Ectodermal cell (in vitro differentiated cells): ENCODE measurements at regions not wholly inside any gene's neighbourhood (a gene's known extent, or its start where the extent isn't known, plus 50 kb on each side); places are given as distances from the start of the nearest gene placed in this dataset.
A peak's percentile ranks its signal among the peaks of the same experiment; 100 is the strongest.

Experiments
- H3K27ac ChIP-seq: 2 replicates; pipeline ENCODE4 v1.7.0; 2013; ENCODE audit warnings: mild to moderate bottlenecking, low read depth, low read length; ENCODE audit not compliant: insufficient read depth, poor library complexity, severe bottlenecking
- H3K27me3 ChIP-seq: 2 replicates; pipeline ENCODE4 v1.7.0; 2013; ENCODE audit warnings: mild to moderate bottlenecking, low read length; ENCODE audit not compliant: insufficient read depth, control insufficient read depth, poor library complexity, severe bottlenecking
- H3K36me3 ChIP-seq: one replicate; pipeline ENCODE4 v1.7.0; 2013; ENCODE audit warnings: low read length; ENCODE audit not compliant: control insufficient read depth, insufficient read depth
- H3K4me1 ChIP-seq: one replicate; pipeline ENCODE4 v1.7.0; 2013; ENCODE audit warnings: low read length; ENCODE audit not compliant: control insufficient read depth, insufficient read depth
- H3K4me3 ChIP-seq: 2 replicates; pipeline ENCODE4 v1.7.0; 2013; ENCODE audit warnings: low read depth, low read length, control low read depth; ENCODE audit not compliant: insufficient read depth
- H3K9me3 ChIP-seq: 2 replicates; pipeline ENCODE4 v1.7.0; 2013; ENCODE audit warnings: mild to moderate bottlenecking, low read length, moderate library complexity; ENCODE audit not compliant: control insufficient read depth
- WGBS, 2 experiments: methylation state at CpG; one replicate each; pipeline ENCODE4 v1.1.7; 2013; ENCODE audit warnings: missing lambda C conversion rate in 2 of 2; 5-methylcytosine and 5-hydroxymethylcytosine counted together

DNA sequence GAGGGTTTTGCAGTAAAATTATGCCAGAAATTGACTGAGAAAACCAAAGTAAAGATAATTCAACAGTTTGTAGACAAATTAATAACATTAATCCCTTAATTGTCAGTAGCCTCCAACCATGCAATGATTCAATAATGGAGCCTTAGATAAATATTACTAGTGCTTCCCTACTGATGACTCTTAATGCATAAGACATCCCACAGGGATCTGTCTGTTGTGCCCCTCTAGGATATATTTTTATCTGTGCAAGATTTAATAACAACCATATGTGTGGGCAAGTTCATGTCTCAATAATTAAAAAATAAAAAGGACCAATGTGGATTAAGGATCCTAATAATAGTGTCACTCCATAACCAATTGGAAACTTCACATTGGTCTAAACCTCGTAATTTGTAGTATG, 230.3 kb upstream of the TCF4 start:
- no peaks in the 10 kb centered on the region for H3K36me3 ChIP-seq
- no peak overlapping the region for H3K4me3 ChIP-seq
- H3K27ac ChIP-seq, result no peak overlapping the region
- no peaks in the 10 kb centered on the region for H3K4me1 ChIP-seq
- no peaks in the 10 kb centered on the region for H3K27me3 ChIP-seq
- no peaks in the 10 kb centered on the region for H3K9me3 ChIP-seq
- 85 to 100% methylated on average over 1 of the region's 1 CpG for WGBS, 2 experiments

DNA sequence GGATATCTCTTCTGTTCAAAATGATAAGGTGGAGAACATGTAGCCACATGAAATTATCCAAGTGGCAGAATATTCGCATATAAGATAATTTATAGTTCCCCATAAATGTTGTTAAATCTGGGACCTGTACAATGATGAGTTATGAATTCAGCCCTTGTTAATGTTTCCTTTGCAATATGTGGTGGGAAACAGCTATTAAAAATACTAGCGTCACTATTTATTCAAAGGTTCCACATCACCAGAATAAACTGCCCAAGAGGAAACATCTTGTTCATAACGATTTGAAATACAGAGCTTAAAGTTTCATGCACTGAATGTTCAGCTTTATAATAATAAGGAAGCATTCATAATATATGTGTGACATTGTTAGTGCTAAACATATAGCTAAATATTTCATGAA, 223.9 kb upstream of the TCF4 start:
- H3K4me1 ChIP-seq, result no peaks in the 10 kb centered on the region
- H3K36me3 ChIP-seq, result no peaks in the 10 kb centered on the region
- WGBS, 2 experiments, result 93 to 100% methylated on average over 1 to 3 of the region's 3 CpGs
- no peak overlapping the region for H3K4me3 ChIP-seq
- H3K9me3 ChIP-seq, result no peaks in the 10 kb centered on the region
- no peaks in the 10 kb centered on the region for H3K27me3 ChIP-seq
- H3K27ac ChIP-seq, result no peak overlapping the region

DNA sequence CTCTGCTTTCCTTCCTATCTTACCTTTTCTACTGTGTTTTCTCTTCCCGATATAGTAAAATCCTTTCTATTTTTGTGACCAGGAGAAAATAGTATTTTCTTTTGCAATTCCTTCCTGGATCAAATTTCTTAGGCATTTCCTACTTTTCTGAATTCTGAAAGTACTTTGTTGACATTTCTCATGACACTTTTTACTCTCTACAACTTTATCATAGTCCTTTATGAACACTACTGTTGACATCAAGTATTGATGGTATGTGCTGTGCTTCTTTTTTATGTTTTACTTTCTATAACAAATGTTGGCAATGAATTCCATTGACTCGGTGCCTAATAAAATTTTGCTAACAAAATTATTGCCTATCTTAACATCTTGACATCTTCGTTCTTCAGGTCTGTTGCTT, 217.7 kb upstream of the TCF4 start:
- H3K27me3 ChIP-seq, result no peaks in the 10 kb centered on the region
- no peak overlapping the region for H3K4me3 ChIP-seq
- H3K36me3 ChIP-seq, result no peaks in the 10 kb centered on the region
- no peaks in the 10 kb centered on the region for H3K9me3 ChIP-seq
- H3K4me1 ChIP-seq, result no peaks in the 10 kb centered on the region
- no peak overlapping the region for H3K27ac ChIP-seq
- WGBS, 2 experiments, result 92 to 95% methylated on average over 3 of the region's 3 CpGs

DNA sequence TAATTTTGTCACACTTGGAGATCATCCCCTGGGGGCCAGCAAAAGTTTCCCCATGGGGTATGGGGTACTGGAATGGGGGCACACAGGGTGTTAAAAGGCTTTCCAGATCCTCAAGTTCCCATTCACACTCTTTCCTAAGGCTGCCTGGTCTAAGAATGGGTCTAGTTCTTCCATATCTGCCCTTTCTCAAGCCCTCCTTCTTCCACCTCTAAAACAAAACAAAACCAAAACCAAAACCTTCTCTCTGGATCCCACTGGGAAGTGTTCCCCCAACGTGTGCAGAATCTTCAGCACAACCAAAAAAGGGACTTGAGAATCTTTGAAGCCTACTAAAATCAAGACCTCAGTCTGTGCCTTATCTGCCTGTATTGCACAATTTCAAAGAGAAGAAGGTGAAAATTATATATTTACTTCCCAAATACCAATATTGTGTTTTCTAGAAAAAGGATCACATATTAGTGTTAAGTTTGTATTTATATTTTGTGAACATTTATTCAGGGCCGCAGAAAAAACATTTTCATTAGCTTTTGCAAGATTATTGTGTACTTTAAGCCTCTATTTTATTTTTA, 207.2 kb upstream of the TCF4 start:
- H3K4me1 ChIP-seq, result no peaks in the 10 kb centered on the region
- 50 to 62% methylated on average over 1 of the region's 2 CpGs for WGBS, 2 experiments
- H3K9me3 ChIP-seq, result no peaks in the 10 kb centered on the region
- no peak overlapping the region for H3K4me3 ChIP-seq
- no peaks in the 10 kb centered on the region for H3K36me3 ChIP-seq
- no peak overlapping the region for H3K27ac ChIP-seq
- H3K27me3 ChIP-seq, result no peaks in the 10 kb centered on the region

DNA sequence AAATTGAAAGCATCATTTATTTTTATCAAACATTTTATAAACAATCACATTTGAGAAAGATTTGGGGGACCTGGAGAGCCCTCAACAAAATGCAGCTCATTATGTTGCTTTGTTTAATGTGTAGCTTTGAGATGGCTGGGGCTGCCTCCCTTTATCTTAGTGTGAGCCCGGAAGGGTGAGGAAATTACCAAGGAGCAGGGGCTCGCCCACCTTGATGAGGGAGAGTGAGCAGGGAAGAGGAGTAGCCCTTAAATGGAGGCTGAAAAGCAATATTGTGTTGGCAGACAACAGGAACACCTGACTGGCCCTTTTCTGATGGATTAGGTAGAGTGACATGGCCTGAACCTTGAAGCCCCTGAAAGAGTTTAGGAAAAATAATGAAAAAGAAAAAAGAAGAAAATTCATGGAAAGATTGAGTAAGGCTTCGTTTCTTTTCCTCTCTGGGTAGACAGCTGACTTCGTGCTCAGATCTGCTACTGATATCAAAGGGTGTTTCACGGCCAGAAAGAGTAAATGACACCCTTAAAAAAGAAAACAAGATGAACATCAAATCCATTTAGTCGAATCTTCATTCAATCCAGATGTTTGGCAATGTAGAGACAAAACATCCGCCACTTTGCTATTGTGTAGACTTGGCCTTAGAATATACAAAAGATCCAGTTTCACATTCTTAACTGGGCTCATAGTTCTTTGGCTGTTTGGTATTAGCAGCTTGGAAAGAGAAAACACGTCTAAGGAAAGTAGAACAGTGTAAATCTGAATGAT, 206.5 kb upstream of the TCF4 start:
- 74 to 78% methylated on average over 8 of the region's 8 CpGs for WGBS, 2 experiments
- H3K27me3 ChIP-seq, result no peaks in the 10 kb centered on the region
- H3K27ac ChIP-seq, result no peak overlapping the region
- H3K36me3 ChIP-seq, result peaks cover 3% of the 10 kb centered on the region
- no peak overlapping the region for H3K4me3 ChIP-seq
- no peaks in the 10 kb centered on the region for H3K9me3 ChIP-seq
- H3K4me1 ChIP-seq, result no peaks in the 10 kb centered on the region

DNA sequence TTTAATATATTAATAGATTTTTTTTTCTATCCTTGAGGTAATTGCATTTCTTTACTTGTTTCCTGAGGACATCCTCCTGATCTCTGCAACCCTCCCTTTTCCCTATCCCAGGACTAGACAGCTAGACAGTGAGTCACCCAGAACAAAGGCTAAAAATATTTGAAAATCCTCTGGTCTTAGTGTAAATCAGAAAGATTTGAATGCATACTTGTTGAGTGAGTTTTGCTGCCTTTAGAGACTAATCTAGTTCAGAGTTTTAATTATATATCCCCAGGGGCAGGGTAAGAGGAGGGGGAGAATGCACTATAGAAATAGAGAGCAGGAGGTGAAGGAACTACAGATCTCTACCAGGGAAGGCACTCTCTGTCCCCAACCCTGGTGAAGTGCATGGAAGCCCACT, 202.3 kb upstream of the TCF4 start:
- Histone ChIP-seq H3K4me3 (no peak overlapping the region), H3K27me3 (no peaks in the 10 kb centered on the region), H3K36me3 (peaks cover 9% of the 10 kb centered on the region), H3K4me1 (no peaks in the 10 kb centered on the region), H3K9me3 (no peaks in the 10 kb centered on the region), H3K27ac (no peak overlapping the region)

DNA sequence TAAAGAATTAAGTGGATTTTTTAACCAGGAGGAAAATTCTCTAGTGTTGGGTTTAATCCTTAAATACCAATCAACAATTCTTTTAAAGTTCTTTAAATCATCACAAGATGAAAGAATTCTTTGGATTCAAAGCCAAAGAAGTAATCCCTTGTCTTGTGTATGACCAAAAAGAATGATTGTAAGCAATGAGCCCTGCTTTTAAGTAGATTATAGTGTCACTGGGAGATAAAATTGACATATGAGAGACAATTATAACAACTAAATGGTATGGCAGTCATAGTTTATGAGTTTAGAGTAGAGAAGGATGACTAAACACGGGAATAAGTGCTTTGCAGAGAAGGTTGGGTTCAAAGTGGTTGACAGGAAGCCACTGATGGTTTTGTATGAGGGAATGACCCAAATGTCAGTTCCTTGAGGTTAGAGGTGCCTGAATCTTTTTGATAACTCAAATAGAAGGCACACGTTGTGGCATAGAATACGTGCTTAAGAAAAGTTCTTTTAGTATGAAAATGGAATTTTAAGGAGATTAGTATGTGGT, 199.6 kb upstream of the TCF4 start:
- WGBS, 2 experiments, result 95 to 97% methylated on average over 3 of the region's 3 CpGs
- Histone ChIP-seq H3K27ac (no peak overlapping the region), H3K27me3 (no peaks in the 10 kb centered on the region), H3K9me3 (no peaks in the 10 kb centered on the region), H3K4me1 (no peaks in the 10 kb centered on the region), H3K36me3 (peaks cover 9% of the 10 kb centered on the region), H3K4me3 (no peak overlapping the region)

DNA sequence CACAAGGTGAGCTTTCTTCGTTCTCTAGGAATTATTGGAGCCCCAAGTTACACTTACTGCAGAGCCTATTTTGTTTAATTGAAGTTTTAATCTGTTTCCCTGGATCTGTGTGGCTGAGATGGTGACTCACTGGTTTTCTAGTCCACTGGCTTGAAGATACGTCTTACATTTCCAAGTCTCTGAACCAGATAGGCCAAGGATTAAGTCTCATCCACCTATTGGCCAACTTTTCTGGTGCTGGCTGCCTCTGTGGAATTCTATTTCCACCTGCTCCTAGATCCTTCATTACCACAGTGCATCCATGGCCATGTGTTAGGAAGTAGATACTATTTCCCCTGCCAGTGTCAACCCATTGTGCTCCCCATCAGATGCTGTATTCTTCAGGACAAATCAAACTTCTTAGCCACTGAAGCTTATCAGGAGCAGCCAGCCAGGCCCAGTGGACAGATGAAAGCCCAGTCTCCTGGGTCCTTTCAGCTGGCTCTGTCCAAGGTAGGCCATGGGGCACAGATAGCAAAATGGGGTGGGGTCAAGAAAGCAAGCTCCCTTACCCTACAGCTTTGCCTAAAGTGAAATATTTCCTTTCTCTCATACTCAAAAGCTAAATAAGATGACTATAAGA, 198.8 kb upstream of the TCF4 start:
- H3K27me3 ChIP-seq, result no peaks in the 10 kb centered on the region
- no peaks in the 10 kb centered on the region for H3K9me3 ChIP-seq
- H3K4me1 ChIP-seq, result no peaks in the 10 kb centered on the region
- H3K4me3 ChIP-seq, result no peak overlapping the region
- 93 to 99% methylated on average over 2 of the region's 2 CpGs for WGBS, 2 experiments
- no peak overlapping the region for H3K27ac ChIP-seq
- peaks cover 9% of the 10 kb centered on the region for H3K36me3 ChIP-seq

DNA sequence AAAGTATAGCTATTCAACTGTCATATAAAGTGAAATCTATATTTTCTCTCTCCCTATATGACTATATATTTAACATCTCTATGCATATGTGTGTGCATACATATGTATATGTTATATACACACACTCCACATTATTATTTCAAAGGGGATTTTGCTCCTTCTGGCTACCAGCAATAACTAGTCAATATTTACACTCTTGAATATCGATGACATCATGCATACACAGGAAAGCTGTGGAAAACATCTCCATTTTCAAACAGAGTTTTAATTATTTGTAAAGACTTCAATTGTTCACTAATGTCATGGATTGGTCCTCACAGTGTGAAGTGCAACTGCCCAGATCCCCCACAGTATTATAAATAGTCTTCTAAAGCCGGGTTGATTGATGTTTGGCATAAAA, 195.9 kb upstream of the TCF4 start:
- H3K36me3 ChIP-seq, result peaks cover under 1% of the 10 kb centered on the region
- peaks cover 14% of the 10 kb centered on the region for H3K4me1 ChIP-seq
- no peak overlapping the region for H3K27ac ChIP-seq
- H3K4me3 ChIP-seq, result no peak overlapping the region
- peaks cover 5% of the 10 kb centered on the region for H3K27me3 ChIP-seq
- WGBS, 2 experiments, result 92 to 100% methylated on average over 2 of the region's 2 CpGs
- H3K9me3 ChIP-seq, result no peaks in the 10 kb centered on the region

DNA sequence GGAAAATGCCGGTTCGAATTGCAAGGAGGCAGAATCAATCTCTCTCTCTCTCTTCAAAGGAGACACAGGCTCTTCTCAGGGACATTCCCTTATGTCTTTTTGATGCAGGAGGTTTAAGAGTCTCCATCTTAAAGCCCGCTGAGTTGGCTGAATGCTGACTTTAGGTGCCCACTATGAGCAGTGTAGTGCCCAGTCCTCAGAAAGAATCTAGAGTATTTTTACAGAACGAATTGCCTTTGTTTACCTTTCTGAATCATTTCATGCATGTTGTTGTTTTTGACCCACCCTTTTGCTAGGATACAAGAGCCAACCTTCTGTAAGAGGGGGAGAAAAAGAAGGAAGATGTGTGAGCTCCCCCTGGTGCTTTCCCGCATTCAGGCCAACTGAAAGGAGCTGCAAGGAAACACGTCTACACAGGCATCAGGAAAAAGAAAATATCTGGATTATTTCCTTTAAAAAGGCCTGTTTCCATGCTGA, 193.5 kb upstream of the TCF4 start:
- no peaks in the 10 kb centered on the region for H3K36me3 ChIP-seq
- H3K9me3 ChIP-seq, result no peaks in the 10 kb centered on the region
- H3K27me3 ChIP-seq, result peaks cover 5% of the 10 kb centered on the region
- H3K4me3 ChIP-seq, result no peak overlapping the region
- H3K4me1 ChIP-seq, result peaks cover 14% of the 10 kb centered on the region
- peak overlapping the region; percentile 68 for H3K27ac ChIP-seq
- 9 to 11% methylated on average over 6 of the region's 6 CpGs for whole genome bisulfite sequencing, 2 experiments
